KMS-11 (cell line): ENCODE measurements at regions not wholly inside any gene's neighbourhood (a gene's known extent, or its start where the extent isn't known, plus 50 kb on each side); places are given as distances from the start of the nearest gene placed in this dataset.

Source experiments
- H2AFZ ChIP-seq: fragments of 200-600 bp; sonication (generic); 2 replicates; pipeline ENCODE4 v1.6.1; 2016; ENCODE audit warnings: antibody characterized with exemption, mixed run types, low read depth
- H3K27ac ChIP-seq: fragments of 200-600 bp; sonication (generic); 2 replicates; pipeline ENCODE4 v1.6.1; 2016; ENCODE audit warnings: mild to moderate bottlenecking, mixed run types
- H3K27me3 ChIP-seq: fragments of 200-600 bp; sonication (generic); 2 replicates; pipeline ENCODE4 v1.6.1; 2017; ENCODE audit warnings: mild to moderate bottlenecking, low read depth, mixed run types, moderate library complexity; ENCODE audit not compliant: insufficient read depth
- H3K36me3 ChIP-seq: fragments of 200-600 bp; sonication (generic); 2 replicates; pipeline ENCODE4 v1.6.1; 2017; ENCODE audit warnings: mild to moderate bottlenecking, mixed run types; ENCODE audit not compliant: insufficient read depth
- H3K4me1 ChIP-seq: fragments of 200-600 bp; sonication (generic); 2 replicates; pipeline ENCODE4 v1.6.1; 2016; ENCODE audit warnings: mild to moderate bottlenecking, low read depth, mixed run types; ENCODE audit not compliant: poor library complexity, severe bottlenecking
- H3K4me2 ChIP-seq: fragments of 200-600 bp; sonication (generic); 2 replicates; pipeline ENCODE4 v1.7.0; 2016; ENCODE audit warnings: mild to moderate bottlenecking, mixed run types
- H3K4me3 ChIP-seq: fragments of 200-600 bp; sonication (generic); IDR thresholded peaks from 2 replicates; pipeline ENCODE4 v1.6.1; 2017; ENCODE audit warnings: low read depth, low read length, mixed read lengths; ENCODE audit not compliant: insufficient read depth
- H3K79me2 ChIP-seq: fragments of 200-600 bp; sonication (generic); 2 replicates; pipeline ENCODE4 v1.6.1; 2016; ENCODE audit warnings: low read depth, mixed run types; ENCODE audit not compliant: insufficient read depth
- H3K9ac ChIP-seq: fragments of 200-600 bp; sonication (generic); 2 replicates; pipeline ENCODE4 v1.6.1; 2016; ENCODE audit warnings: mild to moderate bottlenecking, mixed run types
- H4K20me1 ChIP-seq: fragments of 200-600 bp; sonication (generic); 2 replicates; pipeline ENCODE4 v1.6.1; 2016; ENCODE audit warnings: mild to moderate bottlenecking, mixed run types; ENCODE audit not compliant: insufficient read depth
- CTCF ChIP-seq: fragments of 200-600 bp; sonication (generic); conservative IDR thresholded peaks from 2 replicates; pipeline ENCODE4 v1.6.1; 2017; ENCODE audit warnings: low read depth, mild to moderate bottlenecking, antibody characterized with exemption, low read length, moderate library complexity, mixed read lengths

DNA sequence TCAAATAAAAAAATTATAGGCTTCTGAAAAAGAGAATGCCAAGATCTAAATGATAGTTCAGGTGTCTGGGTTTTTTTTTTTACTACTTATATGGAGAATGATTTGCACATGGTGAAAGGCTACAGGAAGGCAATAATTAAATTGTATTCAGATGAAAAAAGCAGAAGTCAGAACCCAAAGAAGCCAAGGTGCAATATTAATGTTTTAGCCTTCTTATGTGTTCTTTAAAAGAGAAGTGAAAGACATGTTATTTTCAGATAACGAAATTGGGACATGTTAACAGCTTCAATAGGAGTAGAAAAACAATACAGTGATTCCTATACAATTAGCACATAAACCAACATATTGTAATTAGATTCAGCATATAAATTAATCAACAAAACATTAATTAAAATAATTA, 452.9 kb upstream of the PRMT6 start:
- no peaks in the 10 kb centered on the region for H3K79me2 ChIP-seq
- no peaks in the 10 kb centered on the region for H3K36me3 ChIP-seq
- TF ChIP-seq CTCF, result no peak
- no peak overlapping the region for H3K4me3 ChIP-seq
- H3K4me1 ChIP-seq, result no peaks in the 10 kb centered on the region
- H3K9ac ChIP-seq, result no peak overlapping the region
- H4K20me1 ChIP-seq, result no peaks in the 10 kb centered on the region
- no peak overlapping the region for H2AFZ ChIP-seq
- H3K27ac ChIP-seq, result no peak overlapping the region
- no peak overlapping the region for H3K4me2 ChIP-seq
- no peaks in the 10 kb centered on the region for H3K27me3 ChIP-seq

- no peak overlapping the region for H3K27ac ChIP-seq
- no peaks in the 10 kb centered on the region for H3K27me3 ChIP-seq
- no peaks in the 10 kb centered on the region for H3K36me3 ChIP-seq
- H2AFZ ChIP-seq, result no peak overlapping the region
- no peak overlapping the region for H3K9ac ChIP-seq
- H3K4me2 ChIP-seq, result no peak overlapping the region
- TF ChIP-seq CTCF, result no peak
- H3K4me3 ChIP-seq, result no peak overlapping the region
- no peaks in the 10 kb centered on the region for H3K79me2 ChIP-seq
- no peaks in the 10 kb centered on the region for H4K20me1 ChIP-seq
- no peaks in the 10 kb centered on the region for H3K4me1 ChIP-seq
Measured at GRCh38 chr1:106608841-106609240, 447.6 kb upstream of the PRMT6 start.

GRCh38 chr1:106613068-106613467, 443.4 kb upstream of the PRMT6 start:
- Histone ChIP-seq H3K79me2 (no peaks in the 10 kb centered on the region), H3K9ac (no peak overlapping the region), H3K27ac (no peak overlapping the region), H3K4me1 (no peaks in the 10 kb centered on the region), H3K4me2 (no peak overlapping the region), H4K20me1 (no peaks in the 10 kb centered on the region), H2AFZ (no peak overlapping the region), H3K4me3 (no peak overlapping the region), H3K27me3 (no peaks in the 10 kb centered on the region), H3K36me3 (no peaks in the 10 kb centered on the region)
- no peak for TF ChIP-seq CTCF

DNA sequence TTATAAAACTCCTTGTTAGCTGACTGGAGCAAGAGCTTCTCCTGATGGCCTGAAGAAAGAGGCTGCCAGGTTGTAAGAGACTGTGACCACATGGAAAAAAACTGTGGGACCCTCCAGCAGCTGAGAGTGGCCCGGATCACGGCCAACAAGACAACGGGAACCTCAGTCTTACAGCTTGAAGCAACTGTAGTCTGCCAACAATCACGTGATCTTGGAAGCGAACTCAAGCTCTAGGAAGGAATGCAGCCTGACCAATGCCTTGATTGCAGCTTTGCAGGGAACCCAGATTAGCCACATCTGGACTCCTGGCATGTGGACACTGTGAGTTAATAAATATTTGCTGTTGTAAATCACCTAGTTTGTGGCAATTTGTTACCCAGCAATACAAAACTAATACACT, 442.6 kb upstream of the PRMT6 start:
- no peaks in the 10 kb centered on the region for H3K36me3 ChIP-seq
- no peaks in the 10 kb centered on the region for H4K20me1 ChIP-seq
- no peaks in the 10 kb centered on the region for H3K27me3 ChIP-seq
- H3K9ac ChIP-seq, result no peak overlapping the region
- no peak overlapping the region for H3K27ac ChIP-seq
- no peak overlapping the region for H3K4me2 ChIP-seq
- no peaks in the 10 kb centered on the region for H3K79me2 ChIP-seq
- no peaks in the 10 kb centered on the region for H3K4me1 ChIP-seq
- H2AFZ ChIP-seq, result no peak overlapping the region
- H3K4me3 ChIP-seq, result no peak overlapping the region
- TF ChIP-seq CTCF, result no peak

- H3K79me2 ChIP-seq, result no peaks in the 10 kb centered on the region
- no peaks in the 10 kb centered on the region for H3K27me3 ChIP-seq
- no peaks in the 10 kb centered on the region for H3K36me3 ChIP-seq
- no peak for TF ChIP-seq CTCF
- no peaks in the 10 kb centered on the region for H3K4me1 ChIP-seq
- no peaks in the 10 kb centered on the region for H4K20me1 ChIP-seq
- no peak overlapping the region for H2AFZ ChIP-seq
- no peak overlapping the region for H3K4me2 ChIP-seq
- H3K27ac ChIP-seq, result no peak overlapping the region
- no peak overlapping the region for H3K4me3 ChIP-seq
- H3K9ac ChIP-seq, result no peak overlapping the region
Measured at GRCh38 chr1:106615473-106615872, 441.0 kb upstream of the PRMT6 start.
